GM11168 (cell line): ENCODE measurements at regions not wholly inside any gene's neighbourhood (a gene's known extent, or its start where the extent isn't known, plus 50 kb on each side); places are given as distances from the start of the nearest gene placed in this dataset.
"Not testable (repeated sequence)": the region's sequence is repeated elsewhere in the genome, so short reads cannot be mapped to it uniquely, and the experiment has no call there.

ENCODE experiments used
- in situ Hi-C: fragments of 300-500 bp; cut with MboI; formaldehyde crosslinking; loops from one replicate; pipeline ENCODE4 v1.12.0; 2022; ENCODE audit warnings: low sequenced_read_pairs; ENCODE audit not compliant: unreplicated experiment

GRCh38 chr1:177744906-177745305 is 225.0 kb downstream of the SEC16B start:
- in situ Hi-C loops, result no loop called here

- in situ Hi-C loops, result no loop called here
Observed at GRCh38 chr1:177741476-177741875, 228.4 kb downstream of the SEC16B start.

- in situ Hi-C loops, result no loop called here
Observed at GRCh38 chr1:177739780-177740179, 230.1 kb downstream of the SEC16B start.

GRCh38 chr1:177737456-177737855 is 232.4 kb downstream of the SEC16B start:
- in situ Hi-C loops, result no loop called here

GRCh38 chr1:177732178-177732577 is 237.7 kb downstream of the SEC16B start:
- in situ Hi-C loops, result no loop called here

GRCh38 chr1:177729646-177730045 is 240.2 kb downstream of the SEC16B start:
- in situ Hi-C loops, result no loop called here

- in situ Hi-C loops, result no loop called here
Observed at GRCh38 chr1:177723533-177723932, 246.3 kb downstream of the SEC16B start.

- in situ Hi-C loops, result no loop called here
Observed at GRCh38 chr1:177710696-177711620, 258.9 kb downstream of the SEC16B start.

- in situ Hi-C loops, result no loop called here
Observed at GRCh38 chr1:177708406-177708805, 261.5 kb downstream of the SEC16B start.

- in situ Hi-C loops, result no loop called here
Observed at GRCh38 chr1:177706977-177707376, 262.9 kb downstream of the SEC16B start.

GRCh38 chr1:177705839-177706238 is 264.0 kb downstream of the SEC16B start:
- in situ Hi-C loops, result no loop called here

- in situ Hi-C loops, result no loop called here
Observed at GRCh38 chr1:177703888-177704446, 265.9 kb downstream of the SEC16B start.

GRCh38 chr1:177701654-177702353 is 268.1 kb downstream of the SEC16B start:
- in situ Hi-C loops, result no loop called here

- in situ Hi-C loops, result no loop called here
Observed at GRCh38 chr1:177700856-177701255, 269.0 kb downstream of the SEC16B start.

- in situ Hi-C loops, result no loop called here
Observed at GRCh38 chr1:177690996-177691395, 278.9 kb downstream of the SEC16B start.

- in situ Hi-C loops, result no loop called here
Observed at GRCh38 chr1:177687544-177687943, 282.3 kb downstream of the SEC16B start.

GRCh38 chr1:177686933-177687332 is 282.9 kb downstream of the SEC16B start:
- in situ Hi-C loops, result no loop called here

- in situ Hi-C loops, result no loop called here
Observed at GRCh38 chr1:177669161-177669560, 300.7 kb downstream of the SEC16B start.

GRCh38 chr1:177665935-177666334 is 303.9 kb downstream of the SEC16B start:
- in situ Hi-C loops, result no loop called here

- in situ Hi-C loops, result not testable (repeated sequence)
Observed at GRCh38 chr1:177664742-177665141, 305.1 kb downstream of the SEC16B start.

GRCh38 chr1:177660188-177660587 is 309.7 kb downstream of the SEC16B start:
- in situ Hi-C loops, result no loop called here
